Keratinocyte (primary cell): ENCODE measurements at regions not wholly inside any gene's neighbourhood (a gene's known extent, or its start where the extent isn't known, plus 50 kb on each side); places are given as distances from the start of the nearest gene placed in this dataset.

Source experiments
- DNase-seq: peaks from one replicate; pipeline ENCODE4 v3.0.0-alpha.2; 2011; ENCODE audit warnings: low read depth, missing footprints, low spot score
- FAIRE-seq: peaks from 2 replicates; lab custom pipeline; 2011; peaks lifted over from hg19 to GRCh38; lab: Jason Lieb, UNC
- H2AFZ ChIP-seq: 2 replicates; pipeline ENCODE4 v1.6.0; 2012; ENCODE audit warnings: low read length, control low read depth, inconsistent platforms; ENCODE audit not compliant: control insufficient read depth
- H3K27ac ChIP-seq: 2 replicates; pipeline ENCODE4 v1.5.1; 2011; ENCODE audit warnings: low read length; ENCODE audit not compliant: control insufficient read depth, insufficient read depth
- H3K27me3 ChIP-seq: 3 replicates; pipeline ENCODE4 v1.6.0; 2011; ENCODE audit warnings: low read length; ENCODE audit not compliant: control insufficient read depth, insufficient read depth; ENCODE audit errors: extremely low read depth
- H3K36me3 ChIP-seq, 2 experiments: 2 replicates in 1 of 2; 3 replicates in 1 of 2; pipeline ENCODE4 v1.5.1; 2011; ENCODE audit warnings: low read length in 2 of 2, mild to moderate bottlenecking in 1 of 2; ENCODE audit not compliant: control insufficient read depth in 2 of 2, insufficient read depth in 2 of 2; ENCODE audit errors: extremely low read depth in 1 of 2
- H3K4me1 ChIP-seq: 3 replicates; pipeline ENCODE4 v1.5.1; 2011; ENCODE audit warnings: low read length; ENCODE audit not compliant: control insufficient read depth, insufficient read depth; ENCODE audit errors: extremely low read depth
- H3K4me2 ChIP-seq: 3 replicates; pipeline ENCODE4 v1.6.0; 2011; ENCODE audit warnings: low read depth, low read length; ENCODE audit not compliant: control insufficient read depth, insufficient read depth; ENCODE audit errors: extremely low read depth
- H3K4me3 ChIP-seq, 3 experiments: fragments of 200-600 bp in 1 of 3; sonication (generic) in 1 of 3; 2 replicates in 2 of 3; 3 replicates in 1 of 3; pipeline ENCODE4 v1.5.1; 2011 to 2016; ENCODE audit warnings: low read length in 3 of 3, mild to moderate bottlenecking in 3 of 3, control low read depth in 2 of 3, inconsistent platforms in 1 of 3, low read depth in 1 of 3, mixed read lengths in 1 of 3, mixed run types in 1 of 3, moderate library complexity in 1 of 3; ENCODE audit not compliant: control insufficient read depth in 2 of 3, insufficient read depth in 2 of 3; ENCODE audit errors: extremely low read depth in 1 of 3
- H3K79me2 ChIP-seq: 2 replicates; pipeline ENCODE4 v1.6.0; 2012; ENCODE audit warnings: low read length; ENCODE audit not compliant: control insufficient read depth, insufficient read depth
- H3K9ac ChIP-seq: 3 replicates; pipeline ENCODE4 v1.6.0; 2011; ENCODE audit warnings: low read length; ENCODE audit not compliant: control insufficient read depth, insufficient read depth; ENCODE audit errors: extremely low read depth
- H3K9me1 ChIP-seq: 3 replicates; pipeline ENCODE4 v1.6.0; 2011; ENCODE audit warnings: low read length; ENCODE audit not compliant: control insufficient read depth, insufficient read depth; ENCODE audit errors: extremely low read depth
- H3K9me3 ChIP-seq: 2 replicates; pipeline ENCODE4 v1.5.1; 2012; ENCODE audit warnings: low read depth, low read length; ENCODE audit not compliant: control insufficient read depth
- H4K20me1 ChIP-seq: 3 replicates; pipeline ENCODE4 v1.6.0; 2011; ENCODE audit warnings: low read length; ENCODE audit not compliant: control insufficient read depth, insufficient read depth; ENCODE audit errors: extremely low read depth
- CTCF ChIP-seq, 3 experiments: IDR thresholded peaks in 1 of 3; conservative IDR thresholded peaks in 1 of 3; optimal IDR thresholded peaks in 1 of 3; 2 replicates in 2 of 3; 3 replicates in 1 of 3; pipeline versions ENCODE3 to v1.5.1; 2011; ENCODE audit warnings: low read length in 3 of 3, mild to moderate bottlenecking in 3 of 3, moderate library complexity in 2 of 3, control low read depth in 1 of 3, inconsistent platforms in 1 of 3; ENCODE audit not compliant: insufficient read depth in 2 of 3; ENCODE audit errors: extremely low read depth in 1 of 3
- EZH2 ChIP-seq: IDR thresholded peaks from one replicate; pipeline ENCODE4 v1.6.1; 2012; ENCODE audit warnings: inconsistent platforms, mild to moderate bottlenecking, low read length, moderate library complexity
- dilution Hi-C: fragments of 300-500 bp; cut with MboI; formaldehyde crosslinking; loops from one replicate; pipeline ENCODE4 v1.7.0; 2020; ENCODE audit warnings: low sequenced_read_pairs; ENCODE audit not compliant: extremely low pct_ligation_motif_present

GRCh38 chr9:20199111-20199510 is 410.3 kb upstream of the SLC24A2 start:
- H3K4me1 ChIP-seq: peaks cover 6% of the 10 kb centered on the region
- no peaks in the 10 kb centered on the region for H3K36me3 ChIP-seq
- DNase-seq (no peak), FAIRE-seq (peak; percentile 56)
- TF ChIP-seq CTCF (optimal IDR thresholded peaks at IDR 0.05 in 1 of 3, IDR thresholded peaks at IDR 0.05 in 1 of 3, conservative IDR thresholded peaks at IDR 0.05 in 1 of 3; ENCODE audit: extremely low read depth in 1 of 3, insufficient read depth in 2 of 3, low read length in 3 of 3) (no peak), EZH2 (no peak)
- H3K27me3 ChIP-seq: no peaks in the 10 kb centered on the region
- H3K79me2 ChIP-seq: no peaks in the 10 kb centered on the region
- H3K4me3 ChIP-seq: no peak overlapping the region
- no peak overlapping the region for H3K9ac ChIP-seq
- no peak overlapping the region for H3K27ac ChIP-seq
- H3K9me1 ChIP-seq: no peaks in the 10 kb centered on the region
- no peak overlapping the region for H3K4me2 ChIP-seq
- dilution Hi-C loops: loop anchor here (25.0 kb wide), 1 partner anchor 262 kb away; no protein-coding TSS in a partner anchor
- H4K20me1 ChIP-seq: no peaks in the 10 kb centered on the region
- H3K9me3 ChIP-seq: no peaks in the 10 kb centered on the region
- no peak overlapping the region for H2AFZ ChIP-seq

GRCh38 chr9:20197976-20198685 is 409.3 kb upstream of the SLC24A2 start:
- H3K27ac ChIP-seq: no peak overlapping the region
- peaks cover 6% of the 10 kb centered on the region for H3K4me1 ChIP-seq
- H3K36me3 ChIP-seq: no peaks in the 10 kb centered on the region
- no peak overlapping the region for H3K9ac ChIP-seq
- no peaks in the 10 kb centered on the region for H3K9me3 ChIP-seq
- no peaks in the 10 kb centered on the region for H3K9me1 ChIP-seq
- dilution Hi-C loops: loop anchor here (25.0 kb wide), 1 partner anchor 261 kb away; no protein-coding TSS in a partner anchor
- H3K79me2 ChIP-seq: no peaks in the 10 kb centered on the region
- H2AFZ ChIP-seq: no peak overlapping the region
- no peak for TF ChIP-seq EZH2
- TF ChIP-seq CTCF (optimal IDR thresholded peaks at IDR 0.05 in 1 of 3, IDR thresholded peaks at IDR 0.05 in 1 of 3, conservative IDR thresholded peaks at IDR 0.05 in 1 of 3; ENCODE audit: extremely low read depth in 1 of 3, insufficient read depth in 2 of 3, low read length in 3 of 3): peak in 1 of 3 experiments; percentile 20
- DNase-seq: peak; percentile 1
- peak; percentile 88 for FAIRE-seq
- H4K20me1 ChIP-seq: no peaks in the 10 kb centered on the region
- no peak overlapping the region for H3K4me2 ChIP-seq
- H3K4me3 ChIP-seq: no peak overlapping the region
- no peaks in the 10 kb centered on the region for H3K27me3 ChIP-seq
